ENCODE measurements at regions not wholly inside any gene's neighbourhood (a gene's known extent, or its start where the extent isn't known, plus 50 kb on each side); places are given as distances from the start of the nearest gene placed in this dataset.
"Not testable (repeated sequence)": the region's sequence is repeated elsewhere in the genome, so short reads cannot be mapped to it uniquely, and the experiment has no call there.

GRCh38 chr22:22817468-22818201, 70.0 kb upstream of the IGLL5 start:
- no peak for DNase-seq (ENCODE audit: low read depth, low spot score)
- no peak overlapping the region for H3K27ac ChIP-seq

GRCh38 chr22:22818202-22818538, 69.4 kb upstream of the IGLL5 start:
- DNase-seq (ENCODE audit: low read depth, low spot score), result no peak
- H3K27ac ChIP-seq, result no peak overlapping the region

- no peak for DNase-seq (ENCODE audit: low read depth, low spot score)
- H3K27ac ChIP-seq, result no peak overlapping the region
Observed at GRCh38 chr22:22818861-22819855, 68.5 kb upstream of the IGLL5 start.

GRCh38 chr22:22820076-22820475, 67.5 kb upstream of the IGLL5 start:
- H3K27ac ChIP-seq, result no peak overlapping the region

GRCh38 chr22:22820626-22821025, 67.0 kb upstream of the IGLL5 start:
- H3K27ac ChIP-seq, result no peak overlapping the region
- DNase-seq (ENCODE audit: low read depth, low spot score), result no peak

More at GRCh38 chr22:22820076-22820475, 67.5 kb upstream of the IGLL5 start:
- DNase-seq (ENCODE audit: low read depth, low spot score), result no peak

- no peak overlapping the region for H3K27ac ChIP-seq
- no peak for DNase-seq (ENCODE audit: low read depth, low spot score)
Observed at GRCh38 chr22:22821340-22821739, 66.3 kb upstream of the IGLL5 start.

- no peak overlapping the region for H3K27ac ChIP-seq
- DNase-seq (ENCODE audit: low read depth, low spot score), result no peak
Observed at GRCh38 chr22:22822106-22822505, 65.5 kb upstream of the IGLL5 start.

GRCh38 chr22:22822553-22822952, 65.1 kb upstream of the IGLL5 start:
- DNase-seq (ENCODE audit: low read depth, low spot score); H3K27ac ChIP-seq: not testable (repeated sequence)

GRCh38 chr22:22823131-22823810, 64.3 kb upstream of the IGLL5 start:
- DNase-seq (ENCODE audit: low read depth, low spot score), result no peak
- no peak overlapping the region for H3K27ac ChIP-seq

GRCh38 chr22:22824340-22825212, 63.0 kb upstream of the IGLL5 start:
- H3K27ac ChIP-seq, result no peak overlapping the region
- DNase-seq (ENCODE audit: low read depth, low spot score), result no peak

GRCh38 chr22:22825213-22825593, 62.4 kb upstream of the IGLL5 start:
- no peak for DNase-seq (ENCODE audit: low read depth, low spot score)
- no peak overlapping the region for H3K27ac ChIP-seq

- H3K27ac ChIP-seq, result no peak overlapping the region
- DNase-seq (ENCODE audit: low read depth, low spot score), result no peak
Observed at GRCh38 chr22:22827187-22827939, 60.3 kb upstream of the IGLL5 start.

GRCh38 chr22:22830193-22830592, 57.4 kb upstream of the IGLL5 start:
- DNase-seq (ENCODE audit: low read depth, low spot score), result no peak
- no peak overlapping the region for H3K27ac ChIP-seq

GRCh38 chr22:22830957-22831688, 56.5 kb upstream of the IGLL5 start:
- no peak for DNase-seq (ENCODE audit: low read depth, low spot score)
- no peak overlapping the region for H3K27ac ChIP-seq

- DNase-seq (ENCODE audit: low read depth, low spot score), result no peak
- no peak overlapping the region for H3K27ac ChIP-seq
Observed at GRCh38 chr22:22833059-22833458, 54.6 kb upstream of the IGLL5 start.

GRCh38 chr22:22833488-22833887, 54.1 kb upstream of the IGLL5 start:
- no peak overlapping the region for H3K27ac ChIP-seq
- no peak for DNase-seq (ENCODE audit: low read depth, low spot score)

GRCh38 chr22:22834204-22834603, 53.4 kb upstream of the IGLL5 start:
- no peak for DNase-seq (ENCODE audit: low read depth, low spot score)
- H3K27ac ChIP-seq, result no peak overlapping the region

GRCh38 chr22:22834783-22835182, 52.8 kb upstream of the IGLL5 start:
- no peak for DNase-seq (ENCODE audit: low read depth, low spot score)
- no peak overlapping the region for H3K27ac ChIP-seq

- no peak overlapping the region for H3K27ac ChIP-seq
- no peak for DNase-seq (ENCODE audit: low read depth, low spot score)
Observed at GRCh38 chr22:22835242-22835641, 52.4 kb upstream of the IGLL5 start.

All from epithelial cell of prostate (primary cell).